ENCODE measurements at regions not wholly inside any gene's neighbourhood (a gene's known extent, or its start where the extent isn't known, plus 50 kb on each side); places are given as distances from the start of the nearest gene placed in this dataset.
"Not testable (repeated sequence)": the region's sequence is repeated elsewhere in the genome, so short reads cannot be mapped to it uniquely, and the experiment has no call there.

DNA sequence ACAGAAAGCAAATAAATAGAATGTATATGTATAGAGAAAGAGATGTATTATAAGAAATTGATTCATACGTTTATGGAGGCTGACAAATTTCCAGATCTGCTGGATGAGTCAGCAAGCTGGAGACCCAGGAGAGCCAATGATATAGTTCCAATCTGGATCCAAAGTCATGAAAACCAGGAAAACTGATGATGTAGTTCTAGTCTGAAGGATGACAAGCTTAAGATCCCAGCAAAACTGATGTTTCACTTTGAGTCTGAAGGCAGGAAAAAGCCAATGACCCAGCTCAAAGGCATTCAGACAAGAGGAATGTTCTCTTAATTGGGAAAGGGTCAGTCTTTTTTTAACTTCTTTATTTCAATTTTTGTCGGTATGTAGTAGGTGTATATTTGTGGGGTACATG is 102.6 kb downstream of the LHFPL1 start:
- DNase-seq (ENCODE audit: low read depth): no peak

DNA sequence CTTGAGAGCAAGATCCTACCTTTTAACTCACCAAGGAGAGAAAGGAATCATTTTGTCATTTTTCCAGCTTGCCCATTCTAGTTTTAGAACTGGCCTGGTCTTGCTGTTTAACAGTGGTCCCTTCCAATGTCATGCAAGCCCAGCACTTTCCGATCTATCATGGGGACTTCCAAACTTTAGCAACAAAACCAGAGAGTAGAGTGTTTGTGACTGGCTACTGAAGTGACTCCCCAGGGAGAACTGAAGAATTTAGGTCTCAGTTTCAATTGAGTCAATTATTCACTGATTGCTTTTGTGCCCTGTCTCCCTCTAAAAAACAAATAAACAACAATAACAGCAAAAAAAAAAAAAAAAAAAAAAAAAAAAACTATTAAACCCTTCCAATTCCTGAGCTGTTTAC is 108.3 kb downstream of the LHFPL1 start:
- no peak for DNase-seq (ENCODE audit: low read depth)

DNA sequence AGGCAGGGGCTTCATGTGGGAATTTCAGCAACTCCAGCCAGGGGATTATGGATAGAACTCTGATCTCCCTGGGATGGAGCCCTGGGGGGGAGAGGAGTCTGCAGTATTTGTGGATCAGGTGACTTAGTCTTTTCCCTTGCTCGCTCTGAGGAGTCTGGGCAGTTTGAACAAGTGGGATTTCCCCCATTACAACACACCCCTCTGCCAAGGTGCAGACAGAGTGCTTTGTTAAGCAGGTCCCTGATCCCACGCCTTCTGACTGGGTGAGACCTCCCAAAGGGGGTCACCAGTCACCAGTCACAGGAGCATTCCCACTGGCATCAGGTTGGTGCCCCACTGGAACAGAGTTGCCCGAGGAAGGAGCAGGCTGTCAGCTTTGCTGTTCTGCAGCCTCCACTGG is 123.9 kb downstream of the LHFPL1 start:
- no peak for DNase-seq (ENCODE audit: low read depth)

DNA sequence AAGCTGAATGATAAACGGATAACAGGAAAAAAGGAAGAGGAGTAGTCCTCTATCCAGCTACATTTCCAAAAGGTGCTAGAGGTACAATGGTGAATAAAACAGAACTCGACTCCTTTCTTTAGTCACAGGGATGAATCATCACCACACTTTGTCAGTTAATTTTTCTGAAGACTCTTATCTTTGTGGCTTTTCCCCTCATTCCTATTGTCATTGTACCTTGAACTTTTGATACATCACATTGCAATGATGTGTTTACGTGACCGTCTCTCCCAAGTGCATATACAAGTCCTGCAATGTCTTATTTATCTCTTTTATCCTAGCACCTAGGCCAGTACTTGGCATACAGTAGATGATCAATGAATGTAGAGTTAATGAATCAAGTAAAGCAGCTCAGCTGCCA is 134.7 kb downstream of the LHFPL1 start:
- DNase-seq (ENCODE audit: low read depth): no peak

DNA sequence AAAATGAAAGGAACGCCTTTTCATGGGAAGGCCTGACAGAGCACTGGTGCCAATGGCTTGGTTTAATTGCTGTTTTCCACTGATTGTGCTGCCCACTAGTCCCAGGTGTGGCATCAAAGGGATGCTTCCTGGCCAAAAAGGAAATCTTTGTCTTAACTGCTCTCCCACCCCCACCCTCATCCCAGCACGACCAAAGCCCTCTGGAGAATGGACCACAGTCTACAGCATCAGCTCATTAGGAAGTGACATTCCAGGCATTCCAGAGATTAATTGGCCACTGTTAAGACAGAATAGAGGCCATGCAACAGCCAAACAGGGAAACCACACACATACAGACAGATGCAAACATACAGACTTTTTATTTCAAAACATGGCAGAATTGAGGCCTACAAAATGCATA is 143.2 kb downstream of the LHFPL1 start:
- no peak for DNase-seq (ENCODE audit: low read depth)

DNA sequence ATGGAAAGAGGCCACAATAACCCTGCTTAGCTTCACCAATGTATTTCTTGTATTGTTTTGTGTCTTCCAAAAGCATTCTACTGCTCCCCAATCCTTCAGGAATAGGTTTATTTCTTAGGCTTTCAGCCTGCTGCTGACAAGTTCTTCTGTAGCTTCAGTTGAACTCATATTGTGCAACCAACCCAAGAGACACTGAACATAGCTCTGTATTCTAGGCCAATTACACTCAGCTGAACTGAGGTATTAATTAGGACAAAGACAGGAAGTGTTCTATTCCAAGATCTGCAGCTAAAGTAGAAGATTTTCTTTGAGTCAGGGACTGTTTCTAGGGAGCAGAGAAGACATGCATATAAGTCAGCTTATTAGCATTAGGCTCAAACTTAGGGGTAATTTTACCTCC is 151.8 kb downstream of the LHFPL1 start:
- DNase-seq (ENCODE audit: low read depth): no peak

DNA sequence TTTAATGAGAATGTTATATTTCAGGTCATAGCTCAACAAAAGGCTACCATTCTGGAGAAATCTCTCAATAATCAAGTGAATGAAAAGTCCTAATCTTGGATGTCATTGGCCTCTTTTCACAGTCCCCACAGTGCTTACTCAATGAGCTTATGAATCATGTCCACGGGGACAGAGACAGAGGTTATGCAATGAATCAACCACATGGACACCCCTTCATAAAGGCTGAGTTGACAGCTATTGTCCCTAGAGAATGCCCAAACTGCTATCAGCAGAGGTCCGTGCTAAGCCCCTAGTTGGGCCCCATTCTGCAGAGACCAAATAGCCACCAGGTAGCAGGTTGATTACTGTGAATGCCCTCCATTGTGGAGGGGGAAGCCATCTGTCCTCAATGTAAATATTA is 158.1 kb downstream of the LHFPL1 start:
- DNase-seq (ENCODE audit: low read depth): no peak

DNA sequence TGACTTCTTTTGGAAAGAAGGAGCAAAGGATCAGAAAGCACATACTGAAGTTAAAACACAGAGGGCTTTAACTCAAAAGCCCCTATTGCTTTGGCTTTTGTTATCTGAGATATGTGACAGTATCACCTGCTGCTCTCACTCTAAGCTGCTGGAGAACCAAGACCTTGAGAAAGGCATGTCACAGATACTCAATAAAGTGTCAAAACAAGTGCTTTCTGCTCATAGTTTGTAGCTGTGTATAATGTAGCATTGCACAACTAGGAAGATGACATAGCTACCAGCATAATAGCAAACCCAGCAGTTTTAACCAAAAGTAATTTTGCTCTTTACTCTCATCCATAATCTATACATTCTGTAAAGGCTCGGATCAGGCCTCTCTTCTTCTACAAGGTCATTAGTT is 159.6 kb downstream of the LHFPL1 start:
- no peak for DNase-seq (ENCODE audit: low read depth)

DNA sequence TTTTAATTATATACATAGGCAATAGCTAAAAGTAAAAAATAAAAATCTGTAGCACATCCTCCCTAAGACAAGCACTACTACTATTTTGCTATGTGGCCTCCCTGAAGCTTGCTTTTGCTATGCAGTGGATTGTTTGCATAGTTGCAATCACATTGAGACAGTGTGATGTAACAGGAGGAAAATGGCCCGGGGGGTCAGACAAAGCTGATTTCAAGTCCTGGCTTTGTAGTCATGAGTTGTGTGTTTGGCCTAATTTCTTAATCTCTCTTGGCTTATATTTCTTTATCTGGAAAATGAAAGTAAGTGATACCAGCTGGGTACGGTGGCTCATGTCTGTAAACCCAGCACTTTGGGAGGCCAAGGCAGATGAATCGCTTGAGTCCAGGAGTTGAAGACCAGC is 166.6 kb downstream of the LHFPL1 start:
- no peak for DNase-seq (ENCODE audit: low read depth)

DNA sequence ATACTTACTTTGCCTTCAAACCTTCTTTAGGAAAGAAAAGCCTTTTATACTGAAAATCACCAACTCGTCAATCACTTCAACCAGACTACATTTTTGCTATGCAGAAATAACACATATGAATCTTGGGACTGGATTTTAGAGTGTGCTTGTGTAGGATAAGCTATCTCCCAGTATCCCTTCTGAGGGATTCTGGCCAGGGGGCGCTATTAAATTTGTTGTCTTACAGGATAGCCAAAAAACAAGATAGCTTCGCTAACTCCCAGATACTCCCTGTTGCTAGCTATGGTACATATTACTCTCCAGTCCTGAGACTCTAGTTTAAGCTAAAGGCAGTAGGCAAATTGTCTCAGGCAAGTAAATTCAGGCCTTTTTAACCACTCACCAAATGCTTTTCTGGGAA is 167.2 kb downstream of the LHFPL1 start:
- DNase-seq (ENCODE audit: low read depth): peak; percentile 4

DNA sequence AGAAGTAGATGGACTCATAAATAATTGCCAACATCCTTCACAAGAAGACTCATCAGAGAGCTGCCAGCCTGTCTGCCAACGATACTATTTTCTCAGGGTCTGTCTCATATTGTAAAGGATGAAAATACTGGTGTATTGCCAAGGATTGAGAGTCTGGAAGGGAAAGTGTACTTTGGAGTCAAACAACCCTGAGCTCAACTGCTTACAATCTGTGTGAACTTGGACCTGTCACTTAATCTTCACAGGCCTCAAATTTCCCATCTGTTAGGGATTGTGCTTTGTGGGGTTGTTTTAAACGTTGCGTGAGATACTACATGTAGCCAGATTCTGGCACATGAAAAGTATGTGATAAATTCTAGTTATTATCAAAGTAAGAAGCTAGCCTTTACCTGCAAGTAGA is 169.1 kb downstream of the LHFPL1 start:
- no peak for DNase-seq (ENCODE audit: low read depth)

DNA sequence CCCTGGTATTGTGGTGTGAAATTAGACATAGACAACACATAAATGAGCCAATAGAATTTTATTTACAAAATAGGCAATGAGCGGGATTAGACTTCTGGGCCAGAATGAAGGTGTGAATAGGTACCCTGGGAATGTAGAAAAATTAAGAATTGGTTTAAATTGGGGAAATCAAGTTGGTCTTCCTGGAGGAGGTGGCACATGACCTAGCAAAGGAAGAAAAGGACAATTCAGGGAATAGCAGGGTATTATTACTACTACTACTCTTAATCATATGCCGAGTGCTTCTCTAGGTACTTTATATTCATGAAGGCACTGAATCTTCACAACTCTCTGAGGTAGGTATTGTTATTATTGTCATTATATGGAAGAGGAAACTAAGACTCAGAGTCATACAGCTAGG is 202.1 kb downstream of the LHFPL1 start:
- no peak for DNase-seq (ENCODE audit: low read depth)

DNA sequence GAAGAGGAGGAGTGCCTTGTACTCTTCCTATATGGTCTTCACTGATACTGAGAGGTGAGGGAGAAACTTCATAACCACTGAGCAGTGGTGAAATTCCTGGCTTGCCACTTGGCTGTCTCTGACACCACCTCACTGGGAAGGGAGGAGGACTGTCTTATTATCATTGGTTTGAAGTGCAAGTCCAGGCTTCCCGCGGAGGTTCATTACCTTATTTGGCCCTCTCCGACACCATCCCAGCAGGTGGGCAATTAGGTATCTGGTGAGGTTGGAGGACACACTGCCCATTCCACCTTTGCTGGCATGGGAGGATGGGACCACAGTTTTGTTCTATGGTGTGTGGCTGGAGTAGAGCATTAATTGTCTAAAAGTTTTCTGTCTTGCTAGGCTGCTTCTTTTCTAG is 206.1 kb downstream of the LHFPL1 start:
- no peak for DNase-seq (ENCODE audit: low read depth)

DNA sequence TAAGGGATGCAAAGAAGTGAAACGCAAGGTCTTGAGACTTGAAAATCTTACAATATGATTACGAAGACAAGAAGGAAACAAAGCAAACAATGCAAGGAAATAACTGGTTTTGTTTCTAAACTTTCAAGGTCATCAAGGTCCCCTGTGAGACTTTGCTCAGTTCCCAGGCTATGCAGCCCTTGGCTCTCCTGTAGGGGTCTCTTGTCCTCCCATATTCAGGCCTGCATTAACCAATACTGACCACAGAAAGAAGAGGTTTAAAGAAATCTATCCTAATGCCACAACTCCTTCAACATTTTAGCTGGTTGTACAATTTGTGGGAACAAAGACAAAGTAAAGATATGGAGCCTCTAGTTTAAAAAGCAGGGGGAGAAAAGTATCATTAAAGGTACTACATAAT is 209.2 kb downstream of the LHFPL1 start:
- DNase-seq (ENCODE audit: low read depth): no peak

DNA sequence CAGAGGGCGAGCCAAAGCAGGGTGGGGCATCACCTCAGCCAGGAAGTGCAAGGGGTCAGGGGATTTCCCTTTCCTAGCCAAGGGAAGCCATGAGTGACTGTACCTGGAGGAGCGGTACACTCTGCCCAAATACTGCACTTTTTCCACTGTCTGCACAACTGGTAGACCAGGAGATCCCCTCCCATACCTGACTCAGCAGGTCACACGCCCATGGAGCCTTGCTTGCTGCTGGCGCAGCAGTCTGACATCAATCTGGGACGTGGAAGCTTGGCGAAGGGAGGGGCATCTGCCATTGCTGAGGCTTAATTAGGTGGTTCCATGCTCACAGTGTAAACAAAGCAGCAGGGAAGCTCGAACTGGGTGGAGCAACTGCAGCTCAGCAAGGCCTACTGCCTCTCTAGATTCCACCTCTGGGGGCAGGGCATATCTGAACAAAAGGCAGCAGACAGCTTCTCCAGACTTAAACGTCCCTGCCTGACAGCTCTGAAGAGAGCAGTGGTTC is 217.7 kb downstream of the LHFPL1 start:
- DNase-seq (ENCODE audit: low read depth): not testable (repeated sequence)

DNA sequence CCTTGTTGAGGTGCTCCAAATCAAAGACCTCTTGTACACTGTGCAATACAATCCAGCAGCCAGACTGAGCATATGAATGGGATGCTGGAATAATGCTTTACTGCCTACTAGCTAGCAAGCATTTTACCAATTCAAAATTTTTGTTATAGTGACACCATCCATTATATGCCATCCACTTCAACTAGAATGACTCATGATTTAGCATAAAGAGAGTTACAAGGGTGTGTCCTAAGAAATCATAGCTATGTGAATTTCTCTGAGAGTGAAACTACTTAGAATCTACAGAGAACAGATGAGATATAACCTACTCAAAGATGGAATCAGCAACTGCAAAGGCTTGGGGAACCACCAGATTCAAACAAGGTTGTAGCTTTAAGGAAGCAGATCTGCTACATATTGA is 221.9 kb downstream of the LHFPL1 start:
- DNase-seq (ENCODE audit: low read depth): no peak

DNA sequence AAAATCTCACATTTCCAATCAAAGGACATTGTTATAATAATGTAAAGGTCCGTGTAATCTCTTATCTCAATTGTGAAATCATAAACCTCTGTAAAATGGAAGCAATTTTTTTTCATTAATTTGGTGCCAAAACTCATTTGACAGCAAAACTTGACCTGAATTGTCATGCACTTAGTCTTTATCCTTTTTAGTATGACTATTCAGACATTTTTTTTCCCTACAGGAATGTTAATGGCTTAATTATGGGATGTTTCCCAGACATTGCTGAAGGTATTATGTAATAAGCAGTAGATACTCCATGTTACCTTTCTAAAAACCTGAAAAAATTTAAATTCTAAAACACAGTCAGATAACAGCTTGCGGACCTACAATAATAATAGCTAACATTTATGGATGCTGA is 228.9 kb downstream of the LHFPL1 start:
- DNase-seq (ENCODE audit: low read depth): no peak

DNA sequence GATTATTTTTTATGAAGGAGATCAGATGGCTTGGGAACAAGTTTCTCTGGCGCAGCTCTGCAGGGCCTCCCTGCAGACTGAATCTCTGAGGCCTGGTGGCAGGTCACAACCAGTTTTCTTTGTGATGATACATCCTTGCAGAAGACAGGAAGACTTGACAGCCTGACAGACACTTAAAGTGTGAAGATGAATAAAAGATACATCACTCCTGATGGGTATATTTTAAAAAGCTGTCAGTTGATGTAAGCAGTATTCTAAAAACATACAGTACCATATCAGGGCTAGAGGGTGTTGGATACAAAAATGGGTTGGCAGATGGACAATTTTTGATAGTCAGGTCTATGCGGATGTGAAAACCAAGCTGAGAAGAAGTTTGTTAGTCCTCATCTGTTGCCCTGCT is 239.5 kb downstream of the LHFPL1 start:
- no peak for DNase-seq (ENCODE audit: low read depth)

DNA sequence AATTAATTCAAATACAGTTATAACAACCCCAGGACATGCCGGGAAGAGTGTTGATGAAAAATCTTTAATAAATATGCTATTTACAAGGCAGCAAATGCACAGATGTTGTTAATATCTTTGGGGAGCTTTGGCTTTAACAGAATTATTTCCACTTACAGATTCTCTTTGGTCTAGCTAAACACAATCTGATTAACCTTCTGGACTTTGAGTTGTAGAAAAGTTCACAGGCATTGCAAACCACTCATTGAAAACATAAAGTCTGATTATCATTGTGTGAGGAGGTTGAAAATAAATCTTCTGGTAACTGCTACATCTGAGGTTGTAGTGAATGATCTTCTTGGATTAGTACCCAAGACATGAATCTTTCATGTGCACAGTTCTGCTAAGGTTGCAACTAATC is 255.6 kb downstream of the LHFPL1 start:
- no peak for DNase-seq (ENCODE audit: low read depth)

DNA sequence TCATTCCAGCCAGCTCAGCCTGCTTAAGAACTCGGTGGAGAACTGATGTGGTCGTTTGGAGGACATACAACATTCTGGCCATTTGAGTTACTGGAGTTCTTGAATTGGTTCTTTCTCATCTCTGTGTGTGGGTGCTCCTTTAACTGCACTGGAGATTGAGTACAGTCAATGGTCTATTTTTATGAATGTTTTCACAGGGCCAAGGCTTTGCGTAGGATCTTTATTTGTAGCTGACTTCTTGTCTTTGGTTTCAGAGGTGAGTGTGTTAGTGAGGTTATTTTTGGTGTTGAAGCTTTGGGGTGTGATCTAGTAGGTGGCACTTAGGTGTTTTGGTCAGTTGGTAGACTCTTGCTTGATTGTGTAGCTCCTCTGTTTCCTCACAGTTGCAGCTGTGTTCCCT is 288.4 kb downstream of the LHFPL1 start:
- no peak for DNase-seq (ENCODE audit: low read depth)

DNA sequence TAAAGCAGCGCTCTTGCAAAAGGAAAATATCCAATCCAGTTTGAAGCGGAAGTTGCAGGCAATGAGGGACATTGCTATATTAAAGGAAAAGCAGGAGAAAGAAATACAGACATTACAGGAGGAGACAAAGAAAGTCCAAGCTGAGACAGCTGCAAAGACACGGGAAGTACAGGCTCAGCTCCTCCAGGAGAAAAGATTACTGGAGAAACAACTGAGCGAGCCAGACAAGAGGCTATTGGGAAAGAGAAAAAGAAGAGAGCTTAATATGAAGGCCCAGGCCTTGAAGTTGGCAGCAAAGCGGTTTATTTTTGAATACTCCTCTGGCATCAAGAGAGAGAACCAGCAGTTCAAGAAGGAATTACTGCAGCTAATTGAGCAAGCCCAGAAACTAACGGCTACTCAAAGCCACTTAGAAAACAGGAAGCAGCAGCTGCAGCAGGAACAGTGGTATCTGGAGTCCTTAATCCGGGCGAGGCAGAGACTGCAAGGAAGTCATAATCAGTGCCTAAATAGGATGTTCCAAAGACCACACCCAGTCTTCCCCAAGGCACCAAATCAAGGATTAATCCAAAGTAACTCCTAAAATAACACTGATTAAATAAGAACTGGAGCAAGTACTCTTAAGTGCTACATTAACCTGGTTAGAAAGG is 298.0 kb downstream of the LHFPL1 start:
- DNase-seq (ENCODE audit: low read depth): not testable (repeated sequence)

DNA sequence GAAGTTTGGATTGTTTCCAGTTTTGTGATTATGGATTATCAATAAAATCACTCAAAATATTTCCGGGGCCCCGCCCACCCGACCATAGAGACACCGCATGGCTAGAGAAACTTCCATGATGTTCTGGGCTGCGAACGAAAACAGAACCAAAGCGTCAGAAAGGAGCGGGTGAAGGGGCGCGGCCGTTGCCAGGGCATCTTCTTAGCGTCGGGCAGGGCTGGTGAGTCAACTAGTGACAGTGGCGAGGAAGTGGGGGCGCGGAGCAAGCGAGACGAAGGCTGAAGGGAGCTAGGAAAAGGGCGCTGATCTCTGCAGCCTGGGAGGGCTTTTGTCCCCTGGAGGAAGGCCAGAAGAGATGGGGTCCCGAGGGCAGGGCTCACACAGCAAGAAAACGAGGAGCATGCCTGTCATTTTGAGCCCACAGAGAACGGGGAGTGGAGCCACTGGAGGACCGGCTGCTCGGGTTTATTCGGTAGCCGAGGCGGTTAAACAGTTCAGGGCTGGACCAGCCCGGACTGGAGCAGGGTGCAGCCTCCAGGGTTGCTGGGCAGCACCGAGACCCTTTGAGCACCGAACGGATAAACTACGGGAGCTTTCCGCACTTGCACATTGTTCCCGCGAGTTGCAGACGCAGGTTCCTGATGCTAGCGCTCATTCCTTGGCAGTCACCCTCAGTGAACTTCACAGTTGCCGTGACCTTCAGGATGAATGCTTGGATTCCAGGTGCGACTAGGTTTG is 298.1 kb upstream of the TRPC5 start:
- DNase-seq (ENCODE audit: low read depth): peak; percentile 1

DNA sequence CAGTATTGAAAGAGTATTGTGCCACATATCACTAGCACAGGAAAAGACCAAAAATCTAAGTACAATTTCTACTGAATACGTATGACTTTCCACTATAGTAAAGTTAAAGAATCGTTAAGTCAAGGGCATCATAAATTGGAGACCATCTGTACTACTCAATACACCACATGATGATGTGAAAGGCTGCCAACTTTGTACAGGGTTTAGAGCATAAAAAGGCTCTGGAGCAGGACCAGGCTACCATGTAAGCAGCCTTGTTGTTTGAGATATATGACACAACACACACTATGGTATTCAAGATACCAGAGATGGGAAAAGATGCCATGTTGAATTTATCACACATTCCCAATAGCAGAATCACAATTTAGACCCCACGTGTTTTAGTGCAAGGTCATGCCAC is 294.9 kb upstream of the TRPC5 start:
- DNase-seq (ENCODE audit: low read depth): no peak

Data from HT1080 (cell line).